BLaER1 (cell line): ENCODE measurements at regions not wholly inside any gene's neighbourhood (a gene's known extent, or its start where the extent isn't known, plus 50 kb on each side); places are given as distances from the start of the nearest gene placed in this dataset.

Experiments used
- H3K27ac ChIP-seq: shearing (Covaris generic); formaldehyde crosslinking; 2 replicates; pipeline ENCODE4 v1.8.1; 2022
- H3K27me3 ChIP-seq: shearing (Covaris generic); formaldehyde crosslinking; 2 replicates; pipeline ENCODE4 v1.8.1; 2022
- H3K36me3 ChIP-seq: shearing (Covaris generic); formaldehyde crosslinking; 2 replicates; pipeline ENCODE4 v1.8.1; 2022
- H3K4me1 ChIP-seq: shearing (Covaris generic); formaldehyde crosslinking; 2 replicates; pipeline ENCODE4 v1.8.1; 2022
- H3K4me2 ChIP-seq: shearing (Covaris generic); formaldehyde crosslinking; 2 replicates; pipeline ENCODE4 v1.8.1; 2022
- H3K4me3 ChIP-seq: shearing (Covaris generic); formaldehyde crosslinking; 2 replicates; pipeline ENCODE4 v1.8.1; 2022
- H3K9ac ChIP-seq: shearing (Covaris generic); formaldehyde crosslinking; 2 replicates; pipeline ENCODE4 v1.8.1; 2022
- H3K9me3 ChIP-seq: shearing (Covaris generic); formaldehyde crosslinking; 2 replicates; pipeline ENCODE4 v1.8.1; 2022
- H4K20me1 ChIP-seq: shearing (Covaris generic); formaldehyde crosslinking; 2 replicates; pipeline ENCODE4 v1.8.1; 2022
- Cebpa-rat ChIP-seq: shearing (Covaris generic); IDR thresholded peaks from 2 replicates; pipeline ENCODE4 v1.8.1; 2022

- Histone ChIP-seq H3K9me3 (peaks cover 20% of the 10 kb centered on the region), H3K9ac (no peak overlapping the region), H3K27me3 (no peaks in the 10 kb centered on the region), H3K4me2 (no peak overlapping the region), H3K27ac (no peak overlapping the region), H3K4me1 (no peaks in the 10 kb centered on the region), H3K4me3 (no peak overlapping the region), H4K20me1 (no peaks in the 10 kb centered on the region), H3K36me3 (no peaks in the 10 kb centered on the region)
- no peak for TF ChIP-seq Cebpa-rat
These were observed 91.7 kb downstream of the CHRM3 start for GRCh38 chr1:239478069-239478468.

DNA sequence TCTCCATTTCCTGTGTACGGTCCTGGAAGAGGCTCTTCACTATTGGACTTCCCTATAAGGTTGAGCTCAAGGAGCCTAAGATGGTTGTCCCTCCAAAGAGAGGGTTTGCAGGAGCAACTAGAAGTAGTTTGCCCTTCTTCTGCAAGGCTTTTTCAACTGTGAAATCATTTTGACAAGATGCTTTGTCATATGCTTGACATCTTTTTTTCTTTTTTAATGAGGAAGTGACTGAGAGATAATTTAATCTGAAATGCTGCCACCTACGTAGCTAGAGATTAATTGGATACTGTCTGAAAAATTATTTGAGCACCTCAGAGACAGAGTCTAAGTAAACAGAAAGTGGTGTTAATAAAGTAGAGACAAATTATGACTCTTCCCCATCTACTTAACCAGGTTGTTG, 97.0 kb downstream of the CHRM3 start:
- Histone ChIP-seq H3K9ac (no peak overlapping the region), H3K4me3 (no peak overlapping the region), H3K4me2 (no peak overlapping the region), H3K4me1 (no peaks in the 10 kb centered on the region), H3K9me3 (peaks cover 13% of the 10 kb centered on the region), H3K27me3 (no peaks in the 10 kb centered on the region), H3K27ac (no peak overlapping the region), H4K20me1 (no peaks in the 10 kb centered on the region), H3K36me3 (no peaks in the 10 kb centered on the region)
- no peak for TF ChIP-seq Cebpa-rat

- TF ChIP-seq Cebpa-rat = no peak
- Histone ChIP-seq H3K27ac (no peak overlapping the region), H3K9ac (no peak overlapping the region), H3K36me3 (no peaks in the 10 kb centered on the region), H3K9me3 (peaks cover 3% of the 10 kb centered on the region; the same call in 1 of the 2 replicates), H3K4me1 (no peaks in the 10 kb centered on the region), H3K27me3 (no peaks in the 10 kb centered on the region), H3K4me2 (no peak overlapping the region), H4K20me1 (no peaks in the 10 kb centered on the region), H3K4me3 (no peak overlapping the region)
These were observed 107.5 kb downstream of the CHRM3 start for GRCh38 chr1:239493811-239494414.

- no peak for TF ChIP-seq Cebpa-rat
- H3K4me1 ChIP-seq = no peaks in the 10 kb centered on the region
- H3K36me3 ChIP-seq = no peaks in the 10 kb centered on the region
- H3K9me3 ChIP-seq = peaks cover 19% of the 10 kb centered on the region
- no peak overlapping the region for H3K27ac ChIP-seq
- no peaks in the 10 kb centered on the region for H3K27me3 ChIP-seq
- no peaks in the 10 kb centered on the region for H4K20me1 ChIP-seq
- H3K4me3 ChIP-seq = no peak overlapping the region
- no peak overlapping the region for H3K9ac ChIP-seq
- H3K4me2 ChIP-seq = no peak overlapping the region
These were observed 118.7 kb downstream of the CHRM3 start for GRCh38 chr1:239505094-239505493.

DNA sequence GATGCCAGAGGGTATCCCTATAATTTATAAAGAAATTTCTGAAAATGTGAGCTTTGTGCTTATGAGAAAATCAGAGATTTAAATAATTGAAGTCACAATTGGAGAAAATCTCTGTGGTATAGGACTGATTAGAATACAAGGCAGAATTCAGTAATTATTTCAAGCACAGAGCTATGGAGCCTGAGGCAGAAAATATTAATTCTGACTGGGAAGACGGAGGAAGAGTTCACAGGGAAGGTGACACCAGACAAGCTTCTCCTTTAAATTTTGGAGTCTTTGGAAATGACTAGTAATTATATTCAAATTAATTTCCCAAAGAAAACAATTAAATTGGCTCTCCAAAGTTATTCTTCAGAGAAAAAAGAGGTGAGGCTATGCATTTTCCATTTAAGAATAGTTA, 121.5 kb downstream of the CHRM3 start:
- Histone ChIP-seq H4K20me1 (no peaks in the 10 kb centered on the region), H3K9me3 (peaks cover 19% of the 10 kb centered on the region), H3K36me3 (no peaks in the 10 kb centered on the region), H3K4me3 (no peak overlapping the region), H3K4me1 (no peaks in the 10 kb centered on the region), H3K27ac (no peak overlapping the region), H3K27me3 (no peaks in the 10 kb centered on the region), H3K4me2 (no peak overlapping the region), H3K9ac (no peak overlapping the region)
- no peak for TF ChIP-seq Cebpa-rat

- H3K4me2 ChIP-seq = no peak overlapping the region
- H3K4me1 ChIP-seq = no peaks in the 10 kb centered on the region
- no peak overlapping the region for H3K4me3 ChIP-seq
- H3K9me3 ChIP-seq = peaks cover 5% of the 10 kb centered on the region; the same call in 1 of the 2 replicates
- H4K20me1 ChIP-seq = no peaks in the 10 kb centered on the region
- TF ChIP-seq Cebpa-rat = no peak
- H3K36me3 ChIP-seq = no peaks in the 10 kb centered on the region
- H3K27me3 ChIP-seq = no peaks in the 10 kb centered on the region
- H3K9ac ChIP-seq = no peak overlapping the region
- no peak overlapping the region for H3K27ac ChIP-seq
These were observed 125.5 kb downstream of the CHRM3 start for GRCh38 chr1:239511875-239512274.

DNA sequence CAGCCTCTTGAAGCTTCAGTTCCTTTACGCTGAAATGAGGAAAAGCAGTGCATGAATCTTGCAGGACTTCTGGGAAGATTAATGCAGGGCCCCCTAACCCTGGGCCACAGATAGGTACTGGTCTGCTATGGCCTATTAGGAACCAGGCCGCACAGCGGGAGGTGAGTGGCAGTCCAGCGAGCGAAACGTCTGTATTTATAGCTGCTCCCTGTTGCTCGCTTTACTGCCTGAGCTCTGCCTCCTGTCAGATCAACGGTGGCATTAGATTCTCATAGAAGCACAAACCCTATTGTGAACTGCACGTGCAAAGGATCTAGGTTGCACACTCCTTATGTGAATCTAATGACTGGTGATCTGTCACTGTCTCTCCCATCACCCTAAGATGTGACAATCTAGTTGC, 130.2 kb downstream of the CHRM3 start:
- Histone ChIP-seq H3K9ac (no peak overlapping the region), H3K27ac (no peak overlapping the region), H3K9me3 (no peaks in the 10 kb centered on the region), H3K4me3 (no peak overlapping the region), H3K4me2 (no peak overlapping the region), H4K20me1 (no peaks in the 10 kb centered on the region), H3K4me1 (no peaks in the 10 kb centered on the region), H3K36me3 (no peaks in the 10 kb centered on the region), H3K27me3 (no peaks in the 10 kb centered on the region)
- TF ChIP-seq Cebpa-rat = no peak

DNA sequence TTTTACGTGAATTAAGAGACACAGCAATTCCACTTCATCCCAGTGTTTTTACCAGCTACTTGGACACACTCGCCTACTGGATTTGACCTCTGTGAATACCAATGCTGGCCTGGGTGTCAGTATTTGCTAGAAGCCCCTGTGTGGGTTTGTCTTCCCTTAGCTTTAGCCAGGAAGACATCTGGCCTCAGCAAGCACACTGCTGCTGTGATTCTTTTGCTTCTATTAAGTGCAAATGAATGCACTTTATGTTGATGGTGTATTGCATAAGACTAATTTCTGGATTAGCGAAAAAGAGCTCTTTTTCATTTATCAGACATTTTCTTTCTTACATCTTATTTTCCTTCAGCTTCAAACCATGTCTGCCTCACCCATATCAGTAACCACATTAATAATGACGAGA, 140.0 kb downstream of the CHRM3 start:
- no peak for TF ChIP-seq Cebpa-rat
- no peaks in the 10 kb centered on the region for H3K4me1 ChIP-seq
- H3K4me2 ChIP-seq = no peak overlapping the region
- no peak overlapping the region for H3K9ac ChIP-seq
- no peaks in the 10 kb centered on the region for H3K36me3 ChIP-seq
- no peak overlapping the region for H3K27ac ChIP-seq
- H3K9me3 ChIP-seq = no peaks in the 10 kb centered on the region
- no peak overlapping the region for H3K4me3 ChIP-seq
- H3K27me3 ChIP-seq = no peaks in the 10 kb centered on the region
- H4K20me1 ChIP-seq = no peaks in the 10 kb centered on the region

GRCh38 chr1:239527051-239527693, 140.8 kb downstream of the CHRM3 start:
- no peak for TF ChIP-seq Cebpa-rat
- Histone ChIP-seq H4K20me1 (no peaks in the 10 kb centered on the region), H3K4me2 (no peak overlapping the region), H3K36me3 (no peaks in the 10 kb centered on the region), H3K27me3 (no peaks in the 10 kb centered on the region), H3K9ac (no peak overlapping the region), H3K4me3 (no peak overlapping the region), H3K27ac (no peak overlapping the region), H3K4me1 (no peaks in the 10 kb centered on the region), H3K9me3 (no peaks in the 10 kb centered on the region)

DNA sequence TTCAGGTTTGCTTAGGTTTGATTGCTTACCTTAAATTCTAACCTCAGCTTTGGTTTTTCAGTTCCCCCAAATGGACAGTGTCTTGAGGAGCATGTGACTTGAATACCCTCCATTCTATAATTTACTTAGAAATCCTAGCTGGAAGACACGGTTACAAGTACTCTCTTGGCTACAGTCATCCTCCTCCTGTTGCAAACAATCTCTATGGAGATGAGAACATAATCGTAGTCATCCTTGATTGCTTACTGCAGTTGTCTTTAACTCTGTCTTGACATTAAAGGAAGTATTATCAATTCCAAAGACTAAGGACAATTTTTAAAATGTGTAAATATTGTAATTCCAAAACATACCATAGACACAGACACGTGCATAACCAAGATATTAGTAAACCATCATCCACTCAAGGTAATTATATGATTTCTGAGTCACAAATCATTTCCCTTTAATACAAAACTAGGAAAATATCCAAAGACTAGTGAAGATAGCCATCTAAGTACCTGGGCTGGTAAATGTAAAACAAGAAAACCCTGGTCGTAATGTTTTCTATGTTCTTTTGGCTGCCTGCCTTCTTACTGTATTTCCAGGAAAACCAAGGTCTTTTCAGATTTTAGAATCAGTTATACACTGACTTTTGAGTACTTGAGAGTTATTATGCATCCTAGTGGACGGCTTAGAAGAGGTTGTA, 149.9 kb downstream of the CHRM3 start:
- no peaks in the 10 kb centered on the region for H3K27me3 ChIP-seq
- no peak for TF ChIP-seq Cebpa-rat
- H3K36me3 ChIP-seq = no peaks in the 10 kb centered on the region
- no peak overlapping the region for H3K9ac ChIP-seq
- no peak overlapping the region for H3K4me3 ChIP-seq
- peaks cover 14% of the 10 kb centered on the region for H3K4me1 ChIP-seq
- H3K27ac ChIP-seq = no peak overlapping the region
- H3K4me2 ChIP-seq = no peak overlapping the region
- H3K9me3 ChIP-seq = no peaks in the 10 kb centered on the region
- H4K20me1 ChIP-seq = no peaks in the 10 kb centered on the region
